ENCODE measurements at regions not wholly inside any gene's neighbourhood (a gene's known extent, or its start where the extent isn't known, plus 50 kb on each side); places are given as distances from the start of the nearest gene placed in this dataset.

DNA sequence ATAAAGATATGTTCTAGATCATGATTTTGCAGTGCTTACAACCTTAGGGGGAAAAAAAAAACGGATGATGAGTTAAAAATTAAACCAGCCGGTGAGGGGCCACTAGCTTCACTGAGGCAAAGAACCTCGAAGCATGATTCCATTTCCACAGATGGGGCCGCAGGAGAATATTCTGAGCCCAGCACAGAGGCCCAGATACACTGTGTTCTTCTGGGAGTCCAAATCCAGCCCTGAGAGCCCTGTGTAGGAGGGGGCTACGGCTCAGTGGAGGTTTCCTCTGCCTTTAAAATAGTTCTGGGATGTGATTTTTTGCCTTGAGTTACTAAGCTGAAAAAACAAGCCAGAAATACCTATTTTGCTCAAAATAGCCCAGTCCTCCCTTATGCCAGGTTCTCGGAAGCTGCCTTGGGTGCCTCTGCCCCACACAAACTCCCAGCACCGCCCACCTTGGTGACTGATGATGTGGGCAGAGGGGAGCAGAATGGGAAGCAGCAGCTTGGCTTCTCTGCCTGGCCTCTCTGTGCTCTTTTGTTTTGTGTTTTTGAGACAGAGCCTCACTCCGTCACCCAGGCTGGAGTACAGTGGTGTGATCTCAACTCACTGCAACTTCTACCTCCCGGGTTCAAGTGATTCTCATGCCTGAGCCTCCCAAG, 105.4 kb upstream of the BCL2L14 start:
- no peaks in the 10 kb centered on the region for H3K36me3 ChIP-seq (replicated peaks in 1 of 2)
- 88 to 95% (median 93%) methylated on average over 9 of the region's 9 CpGs for WGBS, 4 donors
- no peaks in the 10 kb centered on the region for H3K27me3 ChIP-seq
- no peak overlapping the region for H3K27ac ChIP-seq
- intact Hi-C loops (cut with DNase I), result no loop called here
- H3K9me3 ChIP-seq (replicated peaks in 1 of 3), result no peaks in the 10 kb centered on the region
- TF ChIP-seq, protein P1, sequence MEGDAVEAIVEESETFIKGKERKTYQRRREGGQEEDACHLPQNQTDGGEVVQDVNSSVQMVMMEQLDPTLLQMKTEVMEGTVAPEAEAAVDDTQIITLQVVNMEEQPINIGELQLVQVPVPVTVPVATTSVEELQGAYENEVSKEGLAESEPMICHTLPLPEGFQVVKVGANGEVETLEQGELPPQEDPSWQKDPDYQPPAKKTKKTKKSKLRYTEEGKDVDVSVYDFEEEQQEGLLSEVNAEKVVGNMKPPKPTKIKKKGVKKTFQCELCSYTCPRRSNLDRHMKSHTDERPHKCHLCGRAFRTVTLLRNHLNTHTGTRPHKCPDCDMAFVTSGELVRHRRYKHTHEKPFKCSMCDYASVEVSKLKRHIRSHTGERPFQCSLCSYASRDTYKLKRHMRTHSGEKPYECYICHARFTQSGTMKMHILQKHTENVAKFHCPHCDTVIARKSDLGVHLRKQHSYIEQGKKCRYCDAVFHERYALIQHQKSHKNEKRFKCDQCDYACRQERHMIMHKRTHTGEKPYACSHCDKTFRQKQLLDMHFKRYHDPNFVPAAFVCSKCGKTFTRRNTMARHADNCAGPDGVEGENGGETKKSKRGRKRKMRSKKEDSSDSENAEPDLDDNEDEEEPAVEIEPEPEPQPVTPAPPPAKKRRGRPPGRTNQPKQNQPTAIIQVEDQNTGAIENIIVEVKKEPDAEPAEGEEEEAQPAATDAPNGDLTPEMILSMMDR (IDR thresholded peaks at IDR 0.05), result no peak
- no peak for TF ChIP-seq POLR2A (IDR thresholded peaks at IDR 0.05)
- H3K4me1 ChIP-seq (replicated peaks in 1 of 2), result no peaks in the 10 kb centered on the region
- no peak for DNase-seq
- no peak overlapping the region for H3K4me3 ChIP-seq

DNA sequence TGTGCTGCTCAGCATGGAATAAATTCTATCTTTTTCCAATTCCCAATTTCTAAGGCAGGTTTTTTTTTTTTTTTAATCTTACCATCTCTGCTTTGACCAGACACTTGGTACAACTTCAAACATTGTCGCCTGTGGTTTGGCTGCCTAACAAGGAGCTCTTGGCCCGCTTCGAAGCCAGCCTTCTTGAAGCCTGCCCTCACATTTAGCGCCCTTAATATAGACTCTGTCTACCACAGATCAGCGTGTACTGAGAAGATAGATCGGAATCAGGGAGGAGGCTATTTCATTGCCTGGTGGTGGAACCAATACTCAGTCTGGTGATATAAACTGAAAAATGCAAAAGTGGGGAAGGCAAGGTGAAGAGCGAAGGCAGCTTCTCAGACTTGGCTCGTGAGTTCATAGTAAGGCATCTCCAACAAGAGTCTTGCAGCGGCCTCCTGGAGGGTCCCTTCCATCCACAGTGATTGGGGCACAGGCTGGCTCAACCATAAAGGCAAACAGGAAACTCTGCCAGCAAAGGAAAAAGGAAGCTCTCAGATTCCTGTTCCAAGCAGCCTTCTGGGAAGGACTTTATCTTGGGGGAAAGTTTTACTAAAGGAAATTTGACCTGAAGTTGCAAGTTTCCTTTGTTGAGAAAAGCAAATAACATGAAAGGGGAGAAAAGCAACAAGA, 103.2 kb upstream of the BCL2L14 start:
- TF ChIP-seq, protein P1 (IDR thresholded peaks at IDR 0.05), result no peak
- TF ChIP-seq POLR2A (IDR thresholded peaks at IDR 0.05), result no peak
- Histone ChIP-seq H3K9me3 (replicated peaks in 1 of 3) (no peaks in the 10 kb centered on the region), H3K27me3 (no peaks in the 10 kb centered on the region), H3K27ac (no peak overlapping the region), H3K4me3 (no peak overlapping the region), H3K4me1 (replicated peaks in 1 of 2) (no peaks in the 10 kb centered on the region), H3K36me3 (replicated peaks in 1 of 2) (no peaks in the 10 kb centered on the region)
- 90 to 95% (median 94%) methylated on average over 9 of the region's 9 CpGs for WGBS, 4 donors
- intact Hi-C loops (cut with DNase I), result no loop called here
- DNase-seq, result no peak

DNA sequence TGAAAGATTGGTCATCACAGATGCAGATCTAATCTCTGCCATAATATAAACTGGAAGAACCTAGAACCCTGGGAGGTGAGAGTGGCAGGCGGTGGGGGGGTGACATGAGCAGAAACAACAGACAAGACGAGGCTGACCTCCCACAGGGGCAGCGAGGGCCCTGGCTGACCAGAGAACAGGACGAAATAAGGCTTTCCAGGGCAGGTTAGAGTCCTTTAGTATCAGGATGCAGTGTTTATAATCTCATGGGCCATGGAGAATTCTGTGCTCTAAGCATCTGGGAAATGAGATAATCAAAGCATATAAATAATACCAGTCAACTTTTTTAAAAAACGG, 102.7 kb upstream of the BCL2L14 start:
- WGBS, 4 donors, result 55 to 62% (median 59%) methylated on average over 5 of the region's 5 CpGs
- no peak for DNase-seq
- Histone ChIP-seq H3K4me1 (replicated peaks in 1 of 2) (no peaks in the 10 kb centered on the region), H3K9me3 (replicated peaks in 1 of 3) (no peaks in the 10 kb centered on the region), H3K27ac (no peak overlapping the region), H3K36me3 (replicated peaks in 1 of 2) (no peaks in the 10 kb centered on the region), H3K27me3 (no peaks in the 10 kb centered on the region), H3K4me3 (no peak overlapping the region)
- intact Hi-C loops (cut with DNase I), result no loop called here
- TF ChIP-seq, protein P1 (IDR thresholded peaks at IDR 0.05), result no peak
- no peak for TF ChIP-seq POLR2A (IDR thresholded peaks at IDR 0.05)

DNA sequence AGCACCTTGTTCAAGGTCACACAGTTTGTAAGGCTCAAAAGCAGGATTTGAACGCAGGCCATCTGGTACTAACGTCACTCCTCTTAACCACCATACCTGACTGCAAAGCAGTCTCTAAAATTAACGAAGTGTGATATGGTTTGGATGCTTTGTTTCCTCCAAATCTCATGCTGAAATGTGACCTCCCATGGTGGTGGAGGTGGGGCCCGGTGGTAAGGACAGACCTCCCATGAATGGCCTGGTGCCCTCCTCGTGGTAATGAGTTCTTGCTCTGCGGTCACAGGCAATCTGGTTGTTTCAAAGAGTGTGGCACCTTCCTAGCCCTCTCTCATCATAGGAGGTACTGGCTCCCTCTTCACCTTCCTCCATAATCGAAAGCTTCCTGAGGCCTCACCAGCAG, 102.2 kb upstream of the BCL2L14 start:
- no peak for DNase-seq
- 70 to 85% (median 83%) methylated on average over 7 of the region's 7 CpGs for WGBS, 4 donors
- Histone ChIP-seq H3K9me3 (replicated peaks in 1 of 3) (no peaks in the 10 kb centered on the region), H3K4me1 (replicated peaks in 1 of 2) (no peaks in the 10 kb centered on the region), H3K4me3 (no peak overlapping the region), H3K27ac (no peak overlapping the region), H3K27me3 (no peaks in the 10 kb centered on the region), H3K36me3 (replicated peaks in 1 of 2) (no peaks in the 10 kb centered on the region)
- TF ChIP-seq POLR2A (IDR thresholded peaks at IDR 0.05), result no peak
- TF ChIP-seq, protein P1 (IDR thresholded peaks at IDR 0.05), result no peak
- intact Hi-C loops (cut with DNase I), result no loop called here
